ENCODE measurements at regions not wholly inside any gene's neighbourhood (a gene's known extent, or its start where the extent isn't known, plus 50 kb on each side); places are given as distances from the start of the nearest gene placed in this dataset.

GRCh38 chr3:152095472-152095871, 173.3 kb upstream of the MBNL1 start:
- no peak for TF ChIP-seq JUND (IDR thresholded peaks at IDR 0.05)
- no peak for TF ChIP-seq REST (IDR thresholded peaks at IDR 0.05; ENCODE audit: low read depth, low read length)
- no peak for TF ChIP-seq POLR2AphosphoS5 (IDR thresholded peaks at IDR 0.05; ENCODE audit: low read depth, low read length)
- TF ChIP-seq FOXM1 (IDR thresholded peaks at IDR 0.05; ENCODE audit: low read depth), result no peak
- no peak for TF ChIP-seq ELF1 (IDR thresholded peaks at IDR 0.05)
